Hematopoietic multipotent progenitor cell treated with erythropoietin and hydrocortisone succinate and interleukin-3 and kit ligand, for 4 days (in vitro differentiated cells): ENCODE measurements at regions not wholly inside any gene's neighbourhood (a gene's known extent, or its start where the extent isn't known, plus 50 kb on each side); places are given as distances from the start of the nearest gene placed in this dataset.
"Not testable (repeated sequence)": the region's sequence is repeated elsewhere in the genome, so short reads cannot be mapped to it uniquely, and the experiment has no call there.

Experiments used
- DNase-seq: peaks from one replicate; pipeline ENCODE4 v3.0.0-alpha.2; 2015

DNA sequence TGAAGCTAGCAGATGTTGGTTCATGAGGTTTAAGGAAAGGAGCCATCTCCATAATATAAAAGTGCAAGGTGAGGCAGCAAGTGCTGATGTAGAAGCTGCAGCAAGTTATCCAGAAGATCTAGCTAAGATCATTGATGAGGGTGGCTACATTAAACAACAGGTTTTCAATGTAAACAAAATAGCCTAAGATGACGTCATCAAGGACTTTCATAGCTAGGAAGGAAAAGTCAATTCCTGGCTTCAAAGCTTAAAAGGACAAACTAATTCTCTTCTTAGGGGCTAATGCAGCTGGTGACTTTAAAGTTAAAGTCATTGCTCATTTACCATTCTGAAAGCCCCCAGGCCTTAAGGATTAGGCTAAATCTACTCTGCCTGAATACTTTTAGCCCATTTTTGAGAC lies 141.9 kb downstream of the MID1IP1 start:
- DNase-seq = no peak

- DNase-seq = no peak
Observed at GRCh38 chrX:38948046-38948445, 146.8 kb downstream of the MID1IP1 start.

GRCh38 chrX:38954520-38954919 lies 153.3 kb downstream of the MID1IP1 start:
- no peak for DNase-seq

DNA sequence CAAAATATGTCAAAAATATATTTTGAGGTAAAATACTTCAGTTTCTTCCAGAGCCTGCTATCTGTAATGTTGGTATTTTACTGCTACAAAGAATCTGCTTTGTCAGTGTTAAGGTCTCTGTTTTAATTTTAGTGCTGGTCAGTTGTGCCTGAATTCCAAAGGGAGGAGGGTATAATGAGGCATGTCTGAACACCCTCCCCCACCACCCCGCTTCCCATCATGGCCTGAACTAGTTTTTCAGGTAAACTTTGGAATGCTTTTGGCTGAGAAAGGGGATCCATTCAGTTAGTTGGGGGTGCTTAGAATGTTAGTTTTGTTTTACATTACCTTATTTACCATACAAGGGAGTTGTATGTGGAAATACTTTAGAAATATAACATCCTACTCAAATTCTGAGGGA lies 158.5 kb downstream of the MID1IP1 start:
- no peak for DNase-seq

DNA sequence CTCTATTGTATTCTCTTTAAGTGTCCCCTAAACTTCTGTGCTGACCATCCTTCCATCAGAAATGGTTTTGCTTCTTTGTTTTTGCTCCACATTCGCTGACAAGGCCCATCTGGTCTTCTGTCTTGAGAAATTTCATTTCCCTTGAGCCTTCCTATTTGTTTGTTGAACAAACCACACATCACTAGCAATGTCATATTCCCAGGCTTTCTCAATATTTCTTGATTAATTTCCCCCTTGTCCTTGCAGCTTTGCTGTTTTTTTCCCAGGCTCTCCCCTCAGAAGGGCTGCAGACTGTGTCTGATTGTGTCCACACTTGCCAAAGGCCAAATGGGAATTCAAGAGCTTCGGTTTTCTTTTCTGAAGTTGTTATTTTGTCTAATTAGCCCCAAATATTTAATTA lies 158.9 kb downstream of the MID1IP1 start:
- no peak for DNase-seq

- no peak for DNase-seq
Observed at GRCh38 chrX:38961936-38962335, 160.7 kb downstream of the MID1IP1 start.

- DNase-seq = not testable (repeated sequence)
Observed at GRCh38 chrX:38963244-38963643, 162.0 kb downstream of the MID1IP1 start.

GRCh38 chrX:38965888-38966287 lies 164.6 kb downstream of the MID1IP1 start:
- no peak for DNase-seq

DNA sequence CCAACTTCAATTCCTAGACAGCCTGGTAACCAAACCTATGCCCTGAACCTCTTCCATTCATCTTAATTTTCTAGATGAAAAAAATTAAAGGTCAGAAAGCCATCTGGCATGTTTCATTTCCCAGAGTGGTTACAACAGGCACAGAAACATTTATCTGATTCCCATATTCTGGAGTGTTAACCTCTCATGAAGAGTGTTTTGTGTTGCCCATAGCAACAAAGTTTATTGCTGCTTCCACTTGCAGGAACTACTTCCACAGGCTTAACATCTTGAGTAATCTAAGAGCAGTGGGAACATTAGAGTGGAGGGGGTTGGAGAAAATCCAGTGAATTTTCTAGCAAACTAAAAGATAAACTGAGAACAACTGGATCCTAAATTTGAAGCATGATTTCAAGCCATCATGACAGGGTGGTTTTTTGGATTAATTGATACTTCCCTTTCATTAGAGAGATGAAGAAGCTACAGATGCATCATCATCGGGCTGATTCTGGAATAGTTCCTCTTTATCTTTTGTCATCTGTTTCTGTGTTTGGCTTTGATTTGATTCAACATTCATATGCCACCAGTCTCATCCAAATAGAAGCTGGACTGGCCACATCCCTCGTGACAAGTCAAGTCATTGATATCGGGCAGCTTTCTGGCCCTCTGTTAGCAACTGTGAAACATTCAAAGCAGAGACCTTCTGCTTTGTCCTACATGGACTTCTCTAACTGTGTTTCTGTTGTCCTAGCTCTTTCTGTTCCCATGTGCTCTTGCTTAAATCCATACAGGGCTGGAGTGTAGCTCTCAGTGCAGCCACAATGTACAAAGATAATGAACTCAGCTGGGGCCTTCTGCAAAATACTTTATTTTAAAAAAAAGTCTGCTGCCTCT lies 167.3 kb downstream of the MID1IP1 start:
- DNase-seq = no peak

GRCh38 chrX:38970074-38970473 lies 168.8 kb downstream of the MID1IP1 start:
- no peak for DNase-seq

DNA sequence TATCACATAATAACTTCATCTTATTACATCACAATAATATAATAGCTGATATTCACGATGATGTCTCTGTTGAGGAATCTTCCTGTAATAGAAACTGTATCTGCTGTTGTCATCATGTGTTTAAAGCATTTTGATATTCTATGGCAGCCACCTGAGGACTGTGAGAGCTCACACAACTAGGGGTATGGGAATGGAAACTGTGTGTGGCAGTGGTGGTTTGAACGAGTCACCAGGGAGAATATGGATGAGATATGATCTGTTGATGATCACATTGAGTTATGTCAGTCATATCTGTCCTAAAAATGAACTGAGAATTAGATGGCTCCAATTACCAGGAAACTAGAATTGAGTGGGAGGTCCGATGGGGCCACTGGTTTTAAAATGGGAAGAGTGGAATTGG lies 169.6 kb downstream of the MID1IP1 start:
- DNase-seq = no peak

GRCh38 chrX:38973322-38973721 lies 172.1 kb downstream of the MID1IP1 start:
- no peak for DNase-seq

DNA sequence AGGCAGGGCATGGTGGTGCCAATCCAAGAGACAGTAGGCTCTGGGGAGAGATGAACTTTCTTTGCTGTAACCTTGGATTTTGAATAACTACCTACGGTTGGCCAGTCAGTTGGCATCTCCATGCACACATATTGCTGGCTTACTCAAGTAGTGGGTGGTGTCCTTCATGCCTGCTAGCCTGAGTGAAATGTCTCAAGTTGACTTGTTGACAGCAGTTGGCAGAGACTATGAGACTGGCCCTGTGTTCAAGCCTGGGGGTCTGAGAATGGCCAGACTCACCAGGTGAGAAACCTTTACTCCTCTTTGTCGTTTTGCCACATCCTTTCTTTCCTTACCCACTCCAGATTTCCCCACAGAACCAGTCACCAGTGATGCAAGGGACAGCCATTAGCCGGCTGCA lies 173.3 kb downstream of the MID1IP1 start:
- DNase-seq = no peak

GRCh38 chrX:38975368-38975942 lies 174.2 kb downstream of the MID1IP1 start:
- peak; percentile 39 for DNase-seq

DNA sequence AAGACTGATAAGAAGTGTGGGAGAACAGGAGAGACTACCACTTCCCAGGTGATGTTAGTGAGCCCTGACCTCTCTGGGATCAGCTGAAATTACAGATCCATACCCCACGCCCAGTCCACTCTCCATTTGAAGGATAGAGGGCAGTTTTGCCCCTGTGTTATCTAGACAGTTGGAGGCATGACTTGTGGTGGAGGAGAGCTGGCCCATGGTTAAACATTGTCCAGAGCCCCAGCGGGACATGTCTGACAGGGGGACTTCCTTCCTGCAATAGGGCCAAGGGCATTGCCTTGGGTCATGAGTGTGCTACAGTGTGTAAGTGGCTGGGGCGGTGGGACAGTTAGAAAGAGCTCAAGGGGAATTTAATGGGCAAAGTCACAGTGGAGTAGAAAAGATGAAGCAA lies 181.1 kb downstream of the MID1IP1 start:
- DNase-seq = no peak

DNA sequence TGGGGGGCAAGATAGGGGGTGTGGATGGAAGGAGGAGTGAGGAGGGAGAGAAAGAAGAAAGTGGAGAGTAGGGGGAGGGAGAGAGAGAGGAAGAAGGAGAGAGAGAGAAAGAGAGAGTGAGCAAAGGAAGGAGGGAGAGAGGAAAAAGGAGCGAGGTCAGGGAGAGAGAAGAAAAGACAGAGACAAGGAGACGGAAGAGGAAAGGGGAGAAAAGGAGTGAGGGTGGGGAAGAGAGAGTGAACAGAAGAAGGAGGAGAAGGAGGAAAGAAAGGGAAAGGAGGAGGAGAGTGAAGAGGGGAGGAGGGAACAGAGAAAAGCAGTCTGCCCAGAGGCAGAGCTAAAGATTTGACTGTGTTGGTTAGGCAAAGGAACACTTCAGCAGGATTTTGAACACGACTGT lies 181.6 kb downstream of the MID1IP1 start:
- no peak for DNase-seq

DNA sequence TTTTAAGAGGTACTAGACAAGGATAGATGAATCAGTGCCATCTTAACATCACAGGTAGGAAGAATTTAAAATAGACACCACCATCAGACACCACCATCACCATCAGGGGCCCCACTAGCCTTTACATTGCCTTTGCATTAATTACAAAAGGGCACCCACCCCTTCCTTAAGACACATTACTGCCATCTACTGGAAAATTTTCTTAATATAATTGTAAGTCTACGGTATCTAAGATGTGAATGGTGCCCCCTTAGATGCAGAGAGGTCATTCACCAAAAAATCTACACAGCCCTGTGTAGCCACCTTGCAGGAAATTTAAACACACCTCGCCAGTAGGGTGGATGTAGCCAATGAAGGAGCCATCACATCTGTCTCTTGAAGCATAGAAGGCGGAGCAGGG lies 184.1 kb downstream of the MID1IP1 start:
- DNase-seq = peak; percentile 84

GRCh38 chrX:38985945-38986344 lies 184.7 kb downstream of the MID1IP1 start:
- no peak for DNase-seq

DNA sequence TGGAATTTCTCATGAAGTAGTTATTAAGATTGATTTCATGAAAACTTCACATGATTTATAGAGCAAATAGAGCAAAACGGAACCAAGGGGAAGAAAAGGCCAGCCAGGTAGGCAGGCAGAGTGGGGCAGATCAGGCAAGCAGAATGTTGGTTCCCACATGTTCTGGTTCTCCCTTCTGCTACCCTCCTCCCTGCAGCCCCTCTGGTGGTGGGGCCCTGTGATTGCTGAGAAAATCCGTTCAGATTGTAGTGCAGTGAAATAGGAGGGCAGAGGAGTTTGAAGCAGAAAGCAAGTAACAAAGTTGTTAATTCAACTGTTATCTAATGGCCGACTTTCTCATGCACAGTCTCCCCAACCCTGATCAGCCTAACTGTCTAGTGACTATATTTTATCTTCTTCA lies 185.3 kb downstream of the MID1IP1 start:
- DNase-seq = no peak

DNA sequence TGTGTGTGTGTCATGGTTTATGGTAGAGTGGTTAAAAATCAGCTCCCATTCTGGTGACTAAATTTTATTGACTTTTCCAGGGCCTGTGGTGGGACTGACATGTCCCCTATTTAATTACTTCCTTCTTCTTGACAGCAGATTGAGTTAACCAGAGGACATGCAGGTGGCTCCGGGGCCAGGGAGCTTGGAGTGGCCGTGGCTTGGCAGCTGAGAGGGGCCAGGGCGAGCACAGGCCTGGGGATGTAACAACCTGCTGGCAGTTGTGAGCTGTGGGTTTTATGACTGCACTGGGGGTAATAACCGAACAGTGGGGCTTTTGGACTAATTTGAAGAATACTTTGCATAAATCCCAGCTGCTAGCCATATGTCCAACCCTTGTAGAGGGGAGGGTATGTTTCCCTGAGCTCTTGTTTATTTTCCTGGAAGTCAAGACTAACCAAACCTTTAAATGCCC lies 186.0 kb downstream of the MID1IP1 start:
- no peak for DNase-seq

DNA sequence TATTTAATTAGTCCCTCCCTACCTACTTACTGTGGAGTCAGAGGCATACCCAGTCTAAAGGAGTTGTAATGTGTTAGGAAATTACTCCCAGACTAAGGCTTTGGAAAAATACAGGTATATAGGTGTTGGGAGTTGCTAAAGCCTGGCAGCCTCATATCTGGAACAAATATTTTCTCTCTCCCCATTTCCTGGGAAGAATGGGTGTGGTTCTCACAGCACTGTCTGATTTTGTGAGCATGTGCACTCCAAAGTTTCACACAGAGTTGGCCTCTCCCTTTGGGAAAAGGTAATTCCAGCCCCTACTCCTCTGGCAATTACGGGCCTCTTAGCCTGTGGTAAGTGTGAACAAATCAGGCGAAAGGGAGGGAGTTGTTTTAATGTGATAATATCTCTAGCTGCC lies 187.0 kb downstream of the MID1IP1 start:
- DNase-seq = peak; percentile 33

GRCh38 chrX:38989076-38989475 lies 187.8 kb downstream of the MID1IP1 start:
- peak; percentile 45 for DNase-seq

DNA sequence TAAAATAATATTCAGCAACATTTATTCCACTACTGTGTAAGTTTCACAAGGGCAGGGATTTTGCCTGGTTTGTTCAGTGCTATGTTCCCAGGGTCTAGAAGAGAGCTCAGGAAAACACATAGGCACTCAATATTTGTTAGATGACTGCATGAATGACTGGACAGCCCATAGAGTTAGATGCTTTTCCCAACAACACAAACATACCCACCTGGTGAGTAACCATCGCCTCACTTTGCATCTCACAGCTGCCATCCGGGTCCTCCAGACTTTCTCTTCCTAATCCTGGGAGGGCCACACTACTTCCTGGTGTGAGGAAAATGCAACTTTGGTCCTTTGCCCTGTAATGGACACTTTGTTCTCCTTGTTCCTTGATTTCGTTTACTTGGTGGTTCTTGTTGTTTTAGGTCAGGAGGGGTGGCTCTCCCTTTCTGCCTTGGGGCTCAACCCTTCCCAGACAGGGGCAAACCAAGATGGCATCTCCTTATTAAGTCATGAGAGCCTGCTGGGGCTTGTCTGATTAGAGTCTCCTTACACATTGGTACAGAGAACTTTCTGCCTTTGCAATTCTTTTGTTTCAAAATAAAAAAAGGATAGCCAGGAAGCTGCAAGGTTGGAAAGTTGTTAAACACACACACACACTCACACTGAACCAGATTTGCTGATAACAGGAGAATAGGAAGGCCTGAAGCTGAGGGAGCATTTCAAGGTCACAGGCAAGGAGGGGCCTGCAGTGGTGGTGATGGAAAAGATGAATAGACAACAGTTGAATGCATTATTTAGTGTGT lies 190.6 kb downstream of the MID1IP1 start:
- DNase-seq = no peak
